ENCODE measurements at regions not wholly inside any gene's neighbourhood (a gene's known extent, or its start where the extent isn't known, plus 50 kb on each side); places are given as distances from the start of the nearest gene placed in this dataset.

- DNase-seq, result peak; percentile 20
Observed at GRCh38 chr9:14031810-14032209, 282.1 kb downstream of the NFIB start.

- DNase-seq, result peak; percentile 63
Observed at GRCh38 chr9:14031060-14031414, 282.9 kb downstream of the NFIB start.

- DNase-seq, result peak; percentile 87
Observed at GRCh38 chr9:14030375-14031059, 283.4 kb downstream of the NFIB start.

GRCh38 chr9:14029806-14030374 is 284.1 kb downstream of the NFIB start:
- DNase-seq, result peak; percentile 33

GRCh38 chr9:14027116-14027800 is 286.7 kb downstream of the NFIB start:
- peak; percentile 26 for DNase-seq

- DNase-seq, result no peak
Observed at GRCh38 chr9:14025741-14026140, 288.2 kb downstream of the NFIB start.

- DNase-seq, result no peak
Observed at GRCh38 chr9:14023285-14023684, 290.7 kb downstream of the NFIB start.

GRCh38 chr9:14021871-14022525 is 291.9 kb downstream of the NFIB start:
- DNase-seq, result no peak

- DNase-seq, result no peak
Observed at GRCh38 chr9:14018081-14018480, 295.9 kb downstream of the NFIB start.

- DNase-seq, result no peak
Observed at GRCh38 chr9:14014744-14015143, 299.2 kb downstream of the NFIB start.

GRCh38 chr9:14014218-14014617 is 299.7 kb downstream of the NFIB start:
- DNase-seq, result no peak

- no peak for DNase-seq
Observed at GRCh38 chr9:14011799-14012560, 302.0 kb downstream of the NFIB start.

- DNase-seq, result no peak
Observed at GRCh38 chr9:14007190-14007769, 306.7 kb downstream of the NFIB start.

- no peak for DNase-seq
Observed at GRCh38 chr9:14006386-14007187, 307.4 kb downstream of the NFIB start.

- no peak for DNase-seq
Observed at GRCh38 chr9:14004110-14004509, 309.8 kb downstream of the NFIB start.

GRCh38 chr9:13994240-13994639 is 319.7 kb downstream of the NFIB start:
- DNase-seq, result no peak

- peak; percentile 38 for DNase-seq
Observed at GRCh38 chr9:13993632-13994185, 320.2 kb downstream of the NFIB start.

- no peak for DNase-seq
Observed at GRCh38 chr9:13992138-13993088, 321.5 kb downstream of the NFIB start.

- DNase-seq, result no peak
Observed at GRCh38 chr9:13991395-13991794, 322.5 kb downstream of the NFIB start.

- DNase-seq, result no peak
Observed at GRCh38 chr9:13990994-13991393, 322.9 kb downstream of the NFIB start.

Measured in hindlimb muscle (tissue), 1 donor.